ENCODE measurements at regions not wholly inside any gene's neighbourhood (a gene's known extent, or its start where the extent isn't known, plus 50 kb on each side); places are given as distances from the start of the nearest gene placed in this dataset.

DNA sequence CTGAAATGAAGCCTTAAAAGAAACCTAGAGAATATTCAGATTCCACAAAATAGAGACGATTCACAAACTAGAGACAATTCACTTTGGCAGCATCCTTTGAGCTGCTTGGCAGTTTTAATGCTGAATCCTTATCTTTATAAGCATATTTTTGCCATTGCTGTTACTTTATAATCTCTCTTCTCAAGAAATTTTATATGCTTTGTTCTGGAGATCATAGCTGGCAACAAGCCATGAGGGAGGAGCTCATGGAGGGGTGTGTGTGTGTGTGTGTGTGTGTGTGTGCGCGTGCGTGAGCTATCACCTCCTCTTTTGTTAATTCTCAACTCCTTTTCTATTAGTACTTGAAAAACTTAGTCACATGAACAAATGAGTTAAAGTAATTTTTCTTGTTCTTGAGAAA is 495.0 kb upstream of the RGMA start (continued):
- TF ChIP-seq, protein P1, sequence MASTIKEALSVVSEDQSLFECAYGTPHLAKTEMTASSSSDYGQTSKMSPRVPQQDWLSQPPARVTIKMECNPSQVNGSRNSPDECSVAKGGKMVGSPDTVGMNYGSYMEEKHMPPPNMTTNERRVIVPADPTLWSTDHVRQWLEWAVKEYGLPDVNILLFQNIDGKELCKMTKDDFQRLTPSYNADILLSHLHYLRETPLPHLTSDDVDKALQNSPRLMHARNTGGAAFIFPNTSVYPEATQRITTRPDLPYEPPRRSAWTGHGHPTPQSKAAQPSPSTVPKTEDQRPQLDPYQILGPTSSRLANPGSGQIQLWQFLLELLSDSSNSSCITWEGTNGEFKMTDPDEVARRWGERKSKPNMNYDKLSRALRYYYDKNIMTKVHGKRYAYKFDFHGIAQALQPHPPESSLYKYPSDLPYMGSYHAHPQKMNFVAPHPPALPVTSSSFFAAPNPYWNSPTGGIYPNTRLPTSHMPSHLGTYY (CRISPR knock-in tag; IDR thresholded peaks at IDR 0.05) = no peak
- no peak for TF ChIP-seq ZNF396 (CRISPR knock-in tag; IDR thresholded peaks at IDR 0.05; ENCODE audit: borderline replicate concordance)

DNA sequence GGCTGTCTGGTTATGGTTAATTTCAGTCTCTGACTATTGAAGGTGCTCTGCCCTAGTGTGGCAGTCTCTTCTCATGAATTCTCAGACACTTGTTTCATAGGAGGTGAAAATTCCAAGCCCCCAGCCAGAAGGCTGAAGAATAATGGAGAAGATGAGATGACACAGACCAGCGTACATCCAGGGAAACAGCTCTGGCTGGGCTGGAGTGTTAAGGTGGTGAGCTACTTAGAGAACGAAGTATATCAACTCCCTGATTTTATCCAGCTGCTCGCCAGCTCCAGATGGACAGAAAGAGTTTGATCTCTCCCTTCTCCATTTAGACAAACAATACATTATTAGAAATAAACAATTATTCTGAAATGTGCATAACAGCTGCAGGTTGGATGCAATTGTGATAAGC is 494.5 kb upstream of the RGMA start:
- ATAC-seq (no peak), DNase-seq (ENCODE audit: low spot score) (no peak)
- no peaks in the 10 kb centered on the region for H3K4me1 Mint-ChIP-seq
- TF ChIP-seq, protein P2, sequence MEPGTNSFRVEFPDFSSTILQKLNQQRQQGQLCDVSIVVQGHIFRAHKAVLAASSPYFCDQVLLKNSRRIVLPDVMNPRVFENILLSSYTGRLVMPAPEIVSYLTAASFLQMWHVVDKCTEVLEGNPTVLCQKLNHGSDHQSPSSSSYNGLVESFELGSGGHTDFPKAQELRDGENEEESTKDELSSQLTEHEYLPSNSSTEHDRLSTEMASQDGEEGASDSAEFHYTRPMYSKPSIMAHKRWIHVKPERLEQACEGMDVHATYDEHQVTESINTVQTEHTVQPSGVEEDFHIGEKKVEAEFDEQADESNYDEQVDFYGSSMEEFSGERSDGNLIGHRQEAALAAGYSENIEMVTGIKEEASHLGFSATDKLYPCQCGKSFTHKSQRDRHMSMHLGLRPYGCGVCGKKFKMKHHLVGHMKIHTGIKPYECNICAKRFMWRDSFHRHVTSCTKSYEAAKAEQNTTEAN (CRISPR knock-in tag; IDR thresholded peaks at IDR 0.05) = no peak
- TF ChIP-seq CBFB (CRISPR knock-in tag; IDR thresholded peaks at IDR 0.05; ENCODE audit: low read depth) = no peak
- no peak for TF ChIP-seq NR3C1 (CRISPR knock-in tag; conservative IDR thresholded peaks at IDR 0.05; ENCODE audit: low read depth)
- TF ChIP-seq TP53 (CRISPR knock-in tag; IDR thresholded peaks at IDR 0.05) = no peak
- H3K27ac Mint-ChIP-seq = no peak overlapping the region
- POLR2A ChIA-PET = no interaction called here
- CTCF ChIA-PET = no interaction called here
- H3K9me3 Mint-ChIP-seq = peaks cover 15% of the 10 kb centered on the region
- no peaks in the 10 kb centered on the region for H3K27me3 Mint-ChIP-seq (ENCODE audit: low read depth)
- no peaks in the 10 kb centered on the region for H3K36me3 Mint-ChIP-seq
- no peak overlapping the region for H3K4me3 Mint-ChIP-seq

DNA sequence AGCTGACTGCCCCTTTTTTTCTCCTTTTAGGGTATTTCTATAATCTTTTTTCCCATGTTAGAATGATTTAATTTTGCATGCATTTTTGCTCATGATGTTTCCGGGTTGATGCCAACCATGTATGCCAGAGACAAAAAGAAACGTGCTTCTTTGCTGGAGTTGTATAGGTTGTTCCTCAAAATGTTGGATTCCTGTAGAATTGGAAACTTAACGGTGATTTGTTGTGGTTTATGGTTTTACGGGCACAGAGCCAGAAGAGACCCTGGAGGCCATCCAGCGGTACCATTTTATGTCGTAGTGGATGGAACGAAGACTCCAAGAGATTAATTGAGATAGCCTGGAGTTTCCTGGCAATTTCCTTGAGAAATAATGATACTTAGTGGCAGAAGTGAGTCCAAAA is 481.5 kb upstream of the RGMA start:
- H3K4me3 Mint-ChIP-seq = no peak overlapping the region
- H3K4me1 Mint-ChIP-seq = no peaks in the 10 kb centered on the region
- H3K27me3 Mint-ChIP-seq (ENCODE audit: low read depth) = no peaks in the 10 kb centered on the region
- no peaks in the 10 kb centered on the region for H3K36me3 Mint-ChIP-seq
- ChIA-PET POLR2A (no interaction called here), CTCF (no interaction called here)
- H3K9me3 Mint-ChIP-seq = no peaks in the 10 kb centered on the region
- DNase-seq (ENCODE audit: low spot score) (no peak), ATAC-seq (no peak)
- no peak overlapping the region for H3K27ac Mint-ChIP-seq
- no peak for TF ChIP-seq FOXJ3 (CRISPR knock-in tag; IDR thresholded peaks at IDR 0.05; ENCODE audit: borderline replicate concordance)
- TF ChIP-seq, protein P3, sequence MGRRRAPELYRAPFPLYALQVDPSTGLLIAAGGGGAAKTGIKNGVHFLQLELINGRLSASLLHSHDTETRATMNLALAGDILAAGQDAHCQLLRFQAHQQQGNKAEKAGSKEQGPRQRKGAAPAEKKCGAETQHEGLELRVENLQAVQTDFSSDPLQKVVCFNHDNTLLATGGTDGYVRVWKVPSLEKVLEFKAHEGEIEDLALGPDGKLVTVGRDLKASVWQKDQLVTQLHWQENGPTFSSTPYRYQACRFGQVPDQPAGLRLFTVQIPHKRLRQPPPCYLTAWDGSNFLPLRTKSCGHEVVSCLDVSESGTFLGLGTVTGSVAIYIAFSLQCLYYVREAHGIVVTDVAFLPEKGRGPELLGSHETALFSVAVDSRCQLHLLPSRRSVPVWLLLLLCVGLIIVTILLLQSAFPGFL (CRISPR knock-in tag; IDR thresholded peaks at IDR 0.05; ENCODE audit: borderline replicate concordance) = no peak
- TF ChIP-seq MYBL2 (CRISPR knock-in tag; IDR thresholded peaks at IDR 0.05) = no peak
- TF ChIP-seq OVOL2 (CRISPR knock-in tag; IDR thresholded peaks at IDR 0.05; ENCODE audit: borderline replicate concordance) = no peak
- no peak for TF ChIP-seq ZNF671 (CRISPR knock-in tag; IDR thresholded peaks at IDR 0.05)
- TF ChIP-seq ATF1 (CRISPR knock-in tag; IDR thresholded peaks at IDR 0.05) = no peak
- TF ChIP-seq, protein P4, sequence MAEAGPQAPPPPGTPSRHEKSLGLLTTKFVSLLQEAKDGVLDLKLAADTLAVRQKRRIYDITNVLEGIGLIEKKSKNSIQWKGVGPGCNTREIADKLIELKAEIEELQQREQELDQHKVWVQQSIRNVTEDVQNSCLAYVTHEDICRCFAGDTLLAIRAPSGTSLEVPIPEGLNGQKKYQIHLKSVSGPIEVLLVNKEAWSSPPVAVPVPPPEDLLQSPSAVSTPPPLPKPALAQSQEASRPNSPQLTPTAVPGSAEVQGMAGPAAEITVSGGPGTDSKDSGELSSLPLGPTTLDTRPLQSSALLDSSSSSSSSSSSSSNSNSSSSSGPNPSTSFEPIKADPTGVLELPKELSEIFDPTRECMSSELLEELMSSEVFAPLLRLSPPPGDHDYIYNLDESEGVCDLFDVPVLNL (CRISPR knock-in tag; IDR thresholded peaks at IDR 0.05; ENCODE audit: borderline replicate concordance, low read depth) = no peak
- TF ChIP-seq, protein P5, sequence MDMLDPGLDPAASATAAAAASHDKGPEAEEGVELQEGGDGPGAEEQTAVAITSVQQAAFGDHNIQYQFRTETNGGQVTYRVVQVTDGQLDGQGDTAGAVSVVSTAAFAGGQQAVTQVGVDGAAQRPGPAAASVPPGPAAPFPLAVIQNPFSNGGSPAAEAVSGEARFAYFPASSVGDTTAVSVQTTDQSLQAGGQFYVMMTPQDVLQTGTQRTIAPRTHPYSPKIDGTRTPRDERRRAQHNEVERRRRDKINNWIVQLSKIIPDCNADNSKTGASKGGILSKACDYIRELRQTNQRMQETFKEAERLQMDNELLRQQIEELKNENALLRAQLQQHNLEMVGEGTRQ (CRISPR knock-in tag; IDR thresholded peaks at IDR 0.05) = no peak
- no peak for TF ChIP-seq TEAD4 (CRISPR knock-in tag; IDR thresholded peaks at IDR 0.05)
- TF ChIP-seq, protein P6, sequence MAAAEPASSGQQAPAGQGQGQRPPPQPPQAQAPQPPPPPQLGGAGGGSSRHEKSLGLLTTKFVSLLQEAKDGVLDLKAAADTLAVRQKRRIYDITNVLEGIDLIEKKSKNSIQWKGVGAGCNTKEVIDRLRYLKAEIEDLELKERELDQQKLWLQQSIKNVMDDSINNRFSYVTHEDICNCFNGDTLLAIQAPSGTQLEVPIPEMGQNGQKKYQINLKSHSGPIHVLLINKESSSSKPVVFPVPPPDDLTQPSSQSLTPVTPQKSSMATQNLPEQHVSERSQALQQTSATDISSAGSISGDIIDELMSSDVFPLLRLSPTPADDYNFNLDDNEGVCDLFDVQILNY (CRISPR knock-in tag; IDR thresholded peaks at IDR 0.05) = no peak
- TF ChIP-seq SOX15 (CRISPR knock-in tag; IDR thresholded peaks at IDR 0.05) = no peak
- TF ChIP-seq, protein P7, sequence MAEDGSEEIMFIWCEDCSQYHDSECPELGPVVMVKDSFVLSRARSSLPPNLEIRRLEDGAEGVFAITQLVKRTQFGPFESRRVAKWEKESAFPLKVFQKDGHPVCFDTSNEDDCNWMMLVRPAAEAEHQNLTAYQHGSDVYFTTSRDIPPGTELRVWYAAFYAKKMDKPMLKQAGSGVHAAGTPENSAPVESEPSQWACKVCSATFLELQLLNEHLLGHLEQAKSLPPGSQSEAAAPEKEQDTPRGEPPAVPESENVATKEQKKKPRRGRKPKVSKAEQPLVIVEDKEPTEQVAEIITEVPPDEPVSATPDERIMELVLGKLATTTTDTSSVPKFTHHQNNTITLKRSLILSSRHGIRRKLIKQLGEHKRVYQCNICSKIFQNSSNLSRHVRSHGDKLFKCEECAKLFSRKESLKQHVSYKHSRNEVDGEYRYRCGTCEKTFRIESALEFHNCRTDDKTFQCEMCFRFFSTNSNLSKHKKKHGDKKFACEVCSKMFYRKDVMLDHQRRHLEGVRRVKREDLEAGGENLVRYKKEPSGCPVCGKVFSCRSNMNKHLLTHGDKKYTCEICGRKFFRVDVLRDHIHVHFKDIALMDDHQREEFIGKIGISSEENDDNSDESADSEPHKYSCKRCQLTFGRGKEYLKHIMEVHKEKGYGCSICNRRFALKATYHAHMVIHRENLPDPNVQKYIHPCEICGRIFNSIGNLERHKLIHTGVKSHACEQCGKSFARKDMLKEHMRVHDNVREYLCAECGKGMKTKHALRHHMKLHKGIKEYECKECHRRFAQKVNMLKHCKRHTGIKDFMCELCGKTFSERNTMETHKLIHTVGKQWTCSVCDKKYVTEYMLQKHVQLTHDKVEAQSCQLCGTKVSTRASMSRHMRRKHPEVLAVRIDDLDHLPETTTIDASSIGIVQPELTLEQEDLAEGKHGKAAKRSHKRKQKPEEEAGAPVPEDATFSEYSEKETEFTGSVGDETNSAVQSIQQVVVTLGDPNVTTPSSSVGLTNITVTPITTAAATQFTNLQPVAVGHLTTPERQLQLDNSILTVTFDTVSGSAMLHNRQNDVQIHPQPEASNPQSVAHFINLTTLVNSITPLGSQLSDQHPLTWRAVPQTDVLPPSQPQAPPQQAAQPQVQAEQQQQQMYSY (CRISPR knock-in tag; IDR thresholded peaks at IDR 0.05) = no peak
- TF ChIP-seq KAT7 (CRISPR knock-in tag; IDR thresholded peaks at IDR 0.05; ENCODE audit: borderline replicate concordance) = no peak
- no peak for TF ChIP-seq CREB1 (CRISPR knock-in tag; IDR thresholded peaks at IDR 0.05)
- no peak for TF ChIP-seq ZNF219 (CRISPR knock-in tag; IDR thresholded peaks at IDR 0.05; ENCODE audit: borderline replicate concordance)
